Esophagus squamous epithelium (tissue), 5 donors: ENCODE measurements at regions not wholly inside any gene's neighbourhood (a gene's known extent, or its start where the extent isn't known, plus 50 kb on each side); places are given as distances from the start of the nearest gene placed in this dataset.
A peak's percentile ranks its signal among the peaks of the same experiment; 100 is the strongest.

Source experiments
- DNase-seq: peaks from one replicate; lab custom pipeline; 2025; lab: John Stamatoyannopoulos, UW
- H3K27ac ChIP-seq, 4 donors: fragments of 200-600 bp; sonication (generic); one replicate each; pipeline ENCODE4 v1.5.1; 2016 to 2019; ENCODE audit warnings: mild to moderate bottlenecking in 1 of 4
- H3K27me3 ChIP-seq, 4 donors: fragments of 200-600 bp; sonication (generic); 1 replicate in 3 of 4; 2 replicates in 1 of 4; pipeline versions ENCODE4 v1.5.1 to v1.6.0; 2017 to 2021; ENCODE audit warnings: antibody characterized with exemption in 1 of 4
- H3K36me3 ChIP-seq, 3 donors: fragments of 200-600 bp; sonication (generic); one replicate each; pipeline ENCODE4 v1.5.1; 2016 to 2019
- H3K4me1 ChIP-seq, 3 donors: fragments of 200-600 bp; sonication (generic); one replicate each; pipeline ENCODE4 v1.5.1; 2017 to 2019
- H3K4me3 ChIP-seq, 4 donors: fragments of 200-600 bp; sonication (generic); 1 replicate in 3 of 4; 2 replicates in 1 of 4; pipeline ENCODE4 v1.5.1; 2016 to 2019; ENCODE audit warnings: mild to moderate bottlenecking in 2 of 4, moderate library complexity in 1 of 4
- H3K9me3 ChIP-seq, 3 donors: fragments of 200-600 bp; sonication (generic); one replicate each; pipeline ENCODE4 v1.5.1; 2016 to 2019
- POLR2A ChIP-seq, 4 donors: fragments of 450-650 bp; IDR thresholded peaks; one replicate each; pipeline ENCODE4 v1.6.1; 2017; ENCODE audit warnings: antibody characterized with exemption in 4 of 4, mild to moderate bottlenecking in 4 of 4, moderate library complexity in 3 of 4
- WGBS, 2 donors: methylation state at CpG; one replicate each; pipeline ENCODE4 v1.1.5; 2018; 5-methylcytosine and 5-hydroxymethylcytosine counted together
- intact Hi-C: fragments of 100-400 bp; cut with DNase I; formaldehyde crosslinking; loops from one replicate; pipeline ENCODE4 v1.15.0; 2022
- TF ChIP-seq, protein P1 (sequence below), 6 experiments: fragments of 450-650 bp in 4 of 6; fragments of 200-600 bp in 2 of 6; sonication (generic) in 2 of 6; IDR thresholded peaks; one replicate each; pipeline ENCODE4 v1.5.1; 2016 to 2019; ENCODE audit warnings: antibody characterized with exemption in 6 of 6, mild to moderate bottlenecking in 4 of 6, moderate library complexity in 4 of 6
- donor health status: DM: yes; HTN: yes; CAD: no.

DNA sequence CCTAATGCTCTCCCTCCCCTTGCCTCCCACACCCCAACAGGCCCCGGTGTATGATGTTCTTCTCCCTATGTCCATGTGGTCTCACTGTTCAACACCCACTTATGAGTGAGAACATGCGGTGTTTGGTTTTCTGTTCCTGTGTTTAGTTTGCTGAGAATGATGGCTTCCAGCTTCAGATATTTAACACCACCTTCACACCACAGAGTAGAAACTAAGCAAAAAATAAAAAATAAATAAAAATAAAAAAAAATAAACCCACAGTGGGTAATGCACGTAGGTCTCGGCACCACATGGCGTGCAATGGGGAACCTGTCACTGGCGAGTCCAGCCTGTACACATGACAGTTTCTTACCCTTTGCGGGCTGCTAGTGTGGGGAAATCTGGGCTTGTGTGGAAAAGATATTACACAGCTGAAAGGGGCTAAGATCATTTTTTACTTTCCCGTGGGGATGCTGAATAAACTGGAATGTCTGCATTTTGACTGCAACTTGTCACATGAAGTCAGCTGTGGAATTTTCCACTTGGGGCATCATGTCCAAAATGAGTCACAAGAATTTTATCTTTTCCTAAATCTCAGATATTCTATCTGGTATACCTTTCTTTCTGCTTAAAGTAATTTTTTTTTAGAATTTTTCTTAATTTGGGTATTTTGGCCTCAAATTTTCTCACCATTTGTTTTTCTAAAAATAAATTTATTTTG, 170.5 kb downstream of the IRS2 start:
- TF ChIP-seq POLR2A (IDR thresholded peaks at IDR 0.05) = no peak
- TF ChIP-seq, protein P1, sequence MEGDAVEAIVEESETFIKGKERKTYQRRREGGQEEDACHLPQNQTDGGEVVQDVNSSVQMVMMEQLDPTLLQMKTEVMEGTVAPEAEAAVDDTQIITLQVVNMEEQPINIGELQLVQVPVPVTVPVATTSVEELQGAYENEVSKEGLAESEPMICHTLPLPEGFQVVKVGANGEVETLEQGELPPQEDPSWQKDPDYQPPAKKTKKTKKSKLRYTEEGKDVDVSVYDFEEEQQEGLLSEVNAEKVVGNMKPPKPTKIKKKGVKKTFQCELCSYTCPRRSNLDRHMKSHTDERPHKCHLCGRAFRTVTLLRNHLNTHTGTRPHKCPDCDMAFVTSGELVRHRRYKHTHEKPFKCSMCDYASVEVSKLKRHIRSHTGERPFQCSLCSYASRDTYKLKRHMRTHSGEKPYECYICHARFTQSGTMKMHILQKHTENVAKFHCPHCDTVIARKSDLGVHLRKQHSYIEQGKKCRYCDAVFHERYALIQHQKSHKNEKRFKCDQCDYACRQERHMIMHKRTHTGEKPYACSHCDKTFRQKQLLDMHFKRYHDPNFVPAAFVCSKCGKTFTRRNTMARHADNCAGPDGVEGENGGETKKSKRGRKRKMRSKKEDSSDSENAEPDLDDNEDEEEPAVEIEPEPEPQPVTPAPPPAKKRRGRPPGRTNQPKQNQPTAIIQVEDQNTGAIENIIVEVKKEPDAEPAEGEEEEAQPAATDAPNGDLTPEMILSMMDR (IDR thresholded peaks at IDR 0.05) = no peak
- Histone ChIP-seq H3K36me3 (no peaks in the 10 kb centered on the region), H3K4me1 (no peaks in the 10 kb centered on the region), H3K4me3 (no peak overlapping the region), H3K27me3 (peaks cover 0 to 2% (median 0%) of the 10 kb centered on the region in 4 donors), H3K9me3 (no peaks in the 10 kb centered on the region), H3K27ac (no peak overlapping the region)
- 70 to 73% methylated on average over 7 to 8 of the region's 8 CpGs for WGBS, 2 donors
- intact Hi-C loops = no loop called here
- no peak for DNase-seq

DNA sequence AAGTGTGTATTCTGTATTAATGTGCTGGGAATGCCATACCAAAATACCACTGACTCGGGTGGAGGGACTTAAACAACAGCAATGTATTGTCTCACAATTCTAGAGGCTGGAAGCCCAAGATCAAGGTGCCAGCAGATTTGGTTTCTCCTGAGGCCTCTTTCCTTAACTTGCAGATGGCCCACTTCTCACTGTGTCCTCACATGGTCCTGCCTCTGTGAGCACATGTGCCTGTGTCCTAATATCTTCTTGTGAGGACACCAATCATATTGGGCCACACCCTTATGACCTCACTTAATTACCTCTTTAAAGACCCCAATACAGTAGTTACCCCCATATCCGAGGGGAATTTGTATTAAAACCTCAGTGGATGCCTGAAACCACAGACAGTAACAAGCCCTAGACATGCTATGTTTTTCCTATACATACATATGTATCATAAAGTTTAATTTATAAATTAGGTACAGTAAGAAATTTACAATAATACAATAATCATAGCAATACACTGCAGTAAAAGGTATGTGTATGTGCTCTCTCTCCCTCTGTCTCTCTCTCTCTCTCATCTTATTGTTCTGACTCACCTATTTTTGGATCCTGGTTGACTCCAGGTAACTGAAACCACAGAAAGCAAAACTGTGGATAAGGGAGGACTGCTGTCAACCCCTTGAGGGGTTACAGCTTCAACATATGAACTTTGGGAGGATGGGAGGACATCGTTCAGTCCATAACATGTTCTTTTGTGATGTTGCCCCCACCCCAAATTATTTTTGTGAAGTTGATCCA, 174.3 kb downstream of the IRS2 start:
- Histone ChIP-seq H3K27ac (no peak overlapping the region), H3K4me3 (no peak overlapping the region), H3K4me1 (no peaks in the 10 kb centered on the region), H3K9me3 (no peaks in the 10 kb centered on the region), H3K27me3 (no peaks in the 10 kb centered on the region), H3K36me3 (no peaks in the 10 kb centered on the region)
- no peak for TF ChIP-seq POLR2A (IDR thresholded peaks at IDR 0.05)
- TF ChIP-seq, protein P1 (IDR thresholded peaks at IDR 0.05) = no peak
- no peak for DNase-seq
- intact Hi-C loops = no loop called here
- WGBS, 2 donors = 67 to 81% methylated on average over 3 of the region's 3 CpGs

DNA sequence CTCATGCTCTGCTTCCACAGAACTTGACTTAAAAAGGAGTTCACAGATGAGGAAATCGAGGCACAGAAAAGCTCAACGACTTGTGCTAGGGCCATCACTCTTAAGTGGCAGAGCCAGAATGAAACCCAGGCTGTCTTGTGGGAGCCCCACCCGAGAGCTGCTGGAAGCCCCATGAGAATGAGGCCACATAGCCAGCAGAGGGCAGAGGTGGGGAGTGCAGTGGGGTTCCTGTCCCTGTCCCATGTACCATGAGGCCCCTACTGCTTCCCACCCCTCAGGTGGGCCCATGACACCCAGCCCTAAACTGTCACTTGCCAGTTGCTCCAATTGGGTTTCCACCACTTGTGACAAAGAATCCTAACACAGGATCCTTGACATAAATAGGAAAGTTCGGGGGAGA, 175.9 kb downstream of the IRS2 start:
- no peak for DNase-seq
- Histone ChIP-seq H3K9me3 (no peaks in the 10 kb centered on the region), H3K27ac (no peak overlapping the region), H3K27me3 (no peaks in the 10 kb centered on the region), H3K36me3 (no peaks in the 10 kb centered on the region), H3K4me1 (no peaks in the 10 kb centered on the region), H3K4me3 (no peak overlapping the region)
- intact Hi-C loops = no loop called here
- WGBS, 2 donors = 60 to 61% methylated on average over 3 of the region's 4 CpGs
- TF ChIP-seq, protein P1 (IDR thresholded peaks at IDR 0.05) = peak in 2 of 6 experiments; percentile 19 to 34
- no peak for TF ChIP-seq POLR2A (IDR thresholded peaks at IDR 0.05)

DNA sequence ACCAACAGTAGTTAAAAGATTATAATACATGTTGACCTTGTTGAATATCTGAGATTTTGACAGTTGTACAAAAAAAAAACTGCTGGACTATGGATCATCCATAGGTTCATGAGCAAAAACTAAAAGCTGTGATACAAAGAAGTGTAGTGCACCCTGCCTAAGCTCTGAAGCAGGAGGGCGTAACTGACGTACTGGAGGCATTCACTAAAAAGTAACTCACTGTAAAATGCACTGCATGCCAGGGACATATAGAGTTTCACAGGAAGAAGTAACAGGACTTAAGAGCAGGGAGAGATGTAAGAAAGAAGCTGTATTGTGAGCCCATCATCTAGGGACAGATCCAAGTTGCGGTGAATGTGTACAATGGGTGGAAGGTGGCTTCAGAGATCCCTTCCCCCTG, 177.9 kb downstream of the IRS2 start:
- intact Hi-C loops = no loop called here
- H3K36me3 ChIP-seq = no peaks in the 10 kb centered on the region
- no peaks in the 10 kb centered on the region for H3K27me3 ChIP-seq
- no peaks in the 10 kb centered on the region for H3K4me1 ChIP-seq
- TF ChIP-seq POLR2A (IDR thresholded peaks at IDR 0.05) = no peak
- TF ChIP-seq, protein P1 (IDR thresholded peaks at IDR 0.05) = no peak
- no peak for DNase-seq
- H3K4me3 ChIP-seq = no peak overlapping the region
- no peak overlapping the region for H3K27ac ChIP-seq
- no peaks in the 10 kb centered on the region for H3K9me3 ChIP-seq
- 75 to 77% methylated on average over 3 of the region's 3 CpGs for WGBS, 2 donors

DNA sequence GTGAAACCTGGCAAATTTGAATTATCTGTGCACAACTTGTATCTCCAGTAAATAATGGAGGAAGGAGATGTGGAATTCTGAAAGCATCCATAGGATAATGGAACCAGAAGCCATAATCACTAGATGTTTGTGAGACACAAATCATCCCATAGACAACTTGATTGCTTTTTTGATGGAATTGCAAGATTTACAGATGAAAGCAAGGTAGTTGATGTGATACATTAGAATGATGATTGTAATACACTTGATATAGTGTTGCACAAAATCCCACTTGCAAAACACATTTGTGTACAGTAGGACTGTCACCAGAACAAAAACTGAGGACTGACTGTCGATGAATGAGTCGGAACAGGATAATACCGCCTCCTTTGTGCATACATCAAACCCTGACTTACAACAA, 178.3 kb downstream of the IRS2 start:
- Histone ChIP-seq H3K4me1 (no peaks in the 10 kb centered on the region), H3K9me3 (no peaks in the 10 kb centered on the region), H3K4me3 (no peak overlapping the region), H3K36me3 (no peaks in the 10 kb centered on the region), H3K27me3 (no peaks in the 10 kb centered on the region), H3K27ac (no peak overlapping the region)
- intact Hi-C loops = no loop called here
- 76 to 83% methylated on average over 3 of the region's 3 CpGs for WGBS, 2 donors
- TF ChIP-seq POLR2A (IDR thresholded peaks at IDR 0.05) = no peak
- TF ChIP-seq, protein P1 (IDR thresholded peaks at IDR 0.05) = no peak
- DNase-seq = no peak
